HG02938 (cell line): ENCODE measurements at regions not wholly inside any gene's neighbourhood (a gene's known extent, or its start where the extent isn't known, plus 50 kb on each side); places are given as distances from the start of the nearest gene placed in this dataset.
"Not testable (repeated sequence)": the region's sequence is repeated elsewhere in the genome, so short reads cannot be mapped to it uniquely, and the experiment has no call there.

ENCODE experiments used
- ATAC-seq: cut with Tn5 transposase; IDR thresholded peaks from one replicate; pipeline ENCODE4 v1.9.1; 2021; ENCODE audit warnings: mild to moderate bottlenecking, moderate library complexity; ENCODE audit not compliant: unreplicated experiment

DNA sequence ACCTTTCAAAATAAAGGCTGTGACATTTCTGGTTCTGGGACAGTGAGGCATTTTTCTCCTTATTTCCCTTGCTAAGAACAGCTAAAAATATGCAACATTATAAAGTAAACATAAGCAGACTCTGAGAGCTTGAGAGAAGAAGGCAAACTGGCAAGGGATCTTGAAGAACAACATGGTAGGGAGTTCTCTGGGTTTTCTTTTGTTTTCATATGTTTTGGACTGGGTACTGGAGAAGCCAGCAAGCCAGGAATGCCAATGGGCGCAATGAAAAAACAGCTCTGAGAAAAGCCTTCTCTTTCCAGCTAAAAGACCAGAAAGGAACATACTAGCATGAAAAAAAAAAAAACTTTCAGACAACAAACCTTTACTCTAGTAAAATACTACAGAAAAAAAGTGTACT is 351.4 kb upstream of the HS6ST1 start:
- ATAC-seq = no peak

DNA sequence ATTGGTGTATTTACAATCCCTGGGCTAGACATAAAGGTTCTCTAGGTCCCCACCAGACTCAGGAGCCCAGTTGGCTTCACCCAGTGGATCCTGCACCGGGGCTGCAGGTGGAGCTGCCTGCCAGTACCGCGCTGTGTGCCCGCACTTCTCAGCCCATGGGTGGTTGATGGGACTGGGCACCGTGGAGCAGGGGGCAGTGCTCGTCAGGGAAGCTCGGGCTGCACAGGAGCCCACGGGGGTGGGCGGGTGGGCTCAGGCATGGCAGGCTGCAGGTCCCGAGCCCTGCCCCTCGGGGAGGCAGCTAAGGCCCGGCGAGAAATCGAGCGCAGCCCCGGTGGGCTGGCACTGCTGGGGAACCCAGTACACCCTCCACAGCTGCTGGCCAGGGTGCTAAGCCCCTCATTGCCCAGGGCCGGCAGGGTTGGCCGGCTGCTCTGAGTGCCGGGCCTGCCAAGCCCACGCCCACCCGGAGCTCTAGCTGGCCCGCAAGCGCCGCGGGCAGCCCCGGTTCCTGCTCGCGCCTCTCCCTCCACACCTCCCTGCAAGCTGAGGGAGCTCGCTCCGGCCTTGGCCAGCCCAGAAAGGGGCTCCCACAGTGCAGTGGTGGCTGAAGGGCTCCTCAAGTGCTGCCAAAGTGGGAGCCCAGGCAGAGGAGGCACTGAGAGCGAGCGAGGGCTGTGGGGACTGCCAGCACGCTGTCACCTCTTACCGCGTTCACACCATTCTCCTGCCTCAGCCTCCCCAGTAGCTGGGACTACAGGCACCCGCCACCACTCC is 353.5 kb upstream of the HS6ST1 start:
- ATAC-seq = not testable (repeated sequence)

DNA sequence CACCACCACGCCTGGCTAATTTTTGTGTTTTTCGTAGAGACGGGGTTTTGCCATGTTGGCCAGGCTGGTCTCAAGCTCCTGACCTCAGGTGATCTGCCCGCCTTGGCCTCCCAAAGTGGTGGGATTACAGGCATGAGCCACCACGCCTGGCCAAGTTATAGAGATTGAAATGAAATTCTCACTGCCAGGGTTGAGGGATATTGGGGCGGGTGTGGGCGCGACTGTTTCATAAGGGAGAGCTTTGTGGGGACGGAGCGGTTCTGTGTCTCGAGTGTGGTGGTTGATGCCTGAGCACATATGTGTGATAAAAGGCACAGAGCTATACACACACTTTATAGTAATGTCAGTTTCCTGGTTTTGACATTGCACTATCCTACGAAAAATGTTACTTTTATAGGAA is 361.0 kb upstream of the HS6ST1 start:
- not testable (repeated sequence) for ATAC-seq

DNA sequence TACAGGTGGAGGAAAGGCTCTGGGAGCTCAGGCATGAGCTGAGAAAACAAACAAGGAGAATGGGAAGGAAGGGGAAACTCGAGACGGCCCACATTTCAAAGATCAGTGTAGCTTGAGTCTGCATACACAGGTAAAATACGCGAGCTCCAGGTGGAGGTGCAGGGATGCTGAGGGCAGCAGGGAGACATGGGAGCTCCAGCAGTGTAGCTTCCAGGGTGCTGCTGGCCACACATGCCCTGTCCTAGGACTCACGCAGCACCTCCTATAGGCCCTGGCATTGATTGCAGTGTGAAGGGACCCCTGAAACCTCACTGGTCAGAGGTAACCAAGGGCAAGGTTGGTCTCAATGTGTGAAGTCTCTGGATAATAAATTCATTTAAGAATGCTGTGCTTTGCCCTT is 362.8 kb upstream of the HS6ST1 start:
- ATAC-seq = no peak

DNA sequence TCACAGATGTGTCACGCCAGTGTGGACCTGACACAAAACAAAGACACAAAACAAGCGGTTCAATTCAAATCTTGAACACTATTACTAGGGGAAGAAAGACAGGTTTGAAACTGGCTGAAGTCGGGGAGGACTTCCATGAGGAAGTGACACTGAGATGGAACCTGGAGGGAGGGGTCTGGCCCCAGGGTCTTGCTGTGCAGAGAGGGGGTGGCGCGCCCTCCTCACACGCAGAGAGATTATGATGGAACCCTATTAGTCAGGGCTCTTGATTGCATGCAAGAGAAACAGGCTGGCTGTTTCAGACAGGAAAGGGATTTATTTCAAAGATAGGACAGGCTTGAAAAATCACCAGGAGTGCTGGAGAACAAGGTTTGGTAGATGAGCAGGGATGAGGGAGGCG is 363.6 kb upstream of the HS6ST1 start:
- ATAC-seq = no peak

DNA sequence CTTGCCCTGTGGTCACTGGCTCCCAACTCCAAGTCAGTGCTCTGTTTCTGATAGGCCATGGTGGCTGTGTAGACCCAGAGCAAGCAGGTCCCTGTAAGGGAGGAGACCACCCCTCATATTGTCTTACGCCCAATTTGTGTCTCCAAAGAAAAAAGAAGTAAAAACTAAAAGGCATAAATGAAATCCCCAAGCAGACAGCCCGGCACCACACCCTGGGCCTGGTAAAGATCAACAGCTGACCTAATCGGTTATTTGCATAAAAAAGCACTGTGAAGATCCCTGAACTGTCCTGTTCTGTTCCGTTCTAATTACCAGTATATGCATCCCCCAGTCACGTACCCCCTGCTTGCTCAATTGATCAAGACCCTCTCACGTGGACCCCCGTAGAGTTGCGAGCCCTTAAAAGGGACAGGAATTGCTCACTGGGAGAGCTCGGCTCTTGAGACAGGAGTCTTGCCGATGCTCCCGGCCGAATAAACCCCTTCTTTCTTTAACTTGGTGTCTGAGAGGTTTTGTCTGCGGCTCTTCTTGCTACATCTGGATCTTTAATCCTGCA is 364.1 kb upstream of the HS6ST1 start:
- ATAC-seq = no peak

DNA sequence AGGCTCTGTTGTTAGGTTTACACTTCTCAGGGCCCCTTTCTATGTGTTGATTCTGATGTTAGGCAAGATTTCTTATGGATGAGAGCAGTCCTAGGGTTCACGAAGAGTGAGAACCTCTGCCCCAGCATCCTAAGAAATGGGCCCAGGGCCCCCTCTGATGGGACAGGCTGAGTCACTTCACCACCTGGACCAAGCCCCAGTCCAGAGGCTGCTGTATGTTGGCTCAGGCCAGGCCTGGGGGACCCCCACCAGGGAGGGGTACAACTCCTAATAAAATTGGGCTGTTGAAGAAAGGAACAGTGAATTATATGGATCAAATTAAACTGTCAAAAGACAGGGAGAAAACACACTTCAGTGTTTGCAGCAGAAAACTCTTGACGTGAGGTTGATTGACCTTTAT is 365.9 kb upstream of the HS6ST1 start:
- ATAC-seq = no peak

DNA sequence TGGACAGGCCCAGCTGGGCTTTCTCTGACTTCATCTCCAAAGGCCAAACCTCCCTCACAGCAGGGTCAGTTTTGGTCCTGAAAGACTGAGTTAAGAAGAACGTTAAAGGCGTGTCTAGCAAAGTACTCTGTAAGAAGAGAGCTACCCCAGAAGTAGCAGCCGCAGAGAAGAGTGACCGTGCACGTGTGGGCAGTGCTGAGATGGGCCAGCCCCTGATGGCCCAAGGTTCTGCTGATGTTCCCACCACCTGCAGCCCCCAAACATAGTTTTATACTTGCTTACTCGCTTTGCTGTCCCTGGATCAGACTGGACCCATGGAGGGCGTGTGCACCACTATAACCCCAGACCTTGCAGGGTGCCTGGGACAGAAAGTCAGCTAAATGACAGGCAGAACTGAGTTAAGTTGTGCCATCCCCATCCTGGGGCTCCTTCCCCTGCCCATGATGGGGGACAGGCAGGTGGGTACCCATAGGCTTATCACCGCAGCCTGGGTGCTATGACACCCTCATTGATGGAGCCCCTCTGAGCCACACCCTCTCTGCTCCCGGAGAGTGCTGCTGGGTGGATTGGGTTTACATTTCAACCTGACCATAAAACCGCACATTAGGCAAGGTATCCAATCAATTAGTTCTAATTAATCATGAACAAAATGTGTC is 367.3 kb upstream of the HS6ST1 start:
- peak; percentile 50 for ATAC-seq

DNA sequence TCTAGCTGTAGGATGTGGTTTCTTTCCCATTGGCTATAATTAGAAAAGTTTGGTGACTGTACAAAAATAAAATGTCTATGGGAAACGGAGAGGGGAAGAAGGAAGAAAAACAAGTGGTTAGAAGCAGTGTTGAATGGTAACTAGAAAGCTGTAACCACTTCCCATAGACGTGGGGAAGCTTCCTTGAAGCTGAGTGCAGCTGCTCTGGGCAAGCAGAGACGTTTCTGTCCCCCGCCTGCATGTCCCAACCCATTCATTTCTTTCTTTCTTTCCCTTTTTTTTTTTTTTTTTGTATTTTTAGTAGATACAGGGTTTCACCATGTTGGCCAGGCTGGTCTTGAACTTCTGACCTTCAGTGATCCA is 367.8 kb upstream of the HS6ST1 start:
- peak; percentile 59 for ATAC-seq

DNA sequence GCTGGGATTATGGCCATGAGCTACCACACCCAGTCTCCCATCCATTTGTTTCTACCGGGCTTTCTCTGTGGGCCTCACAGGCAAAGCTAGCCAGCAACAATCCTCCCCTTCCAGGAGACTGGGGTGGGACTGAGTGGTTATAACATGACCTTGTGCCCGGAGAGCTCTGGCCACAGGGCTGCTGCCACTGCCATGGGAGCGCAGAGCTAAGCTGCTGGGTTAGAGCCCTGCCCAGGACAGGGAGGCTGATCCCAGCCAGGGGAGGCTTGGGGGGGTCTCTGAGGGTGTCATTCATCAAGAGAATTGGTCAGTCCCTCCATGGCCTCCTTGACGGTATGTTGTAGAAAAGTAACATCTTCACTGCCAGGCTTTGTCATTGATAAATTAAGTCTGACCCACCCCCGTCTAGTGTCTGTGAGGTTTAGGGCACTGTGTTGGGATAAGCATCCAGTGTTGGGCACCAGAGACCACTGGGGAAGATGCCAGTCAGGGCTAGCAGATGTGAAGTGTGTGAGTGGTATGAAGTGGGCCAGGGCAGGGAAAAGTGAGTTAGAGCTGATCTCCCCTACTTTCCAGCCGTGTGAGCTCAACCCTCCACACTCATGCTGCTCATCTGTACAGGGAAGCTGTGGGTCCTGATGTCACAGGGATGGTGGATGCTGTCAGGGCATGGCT is 368.4 kb upstream of the HS6ST1 start:
- no peak for ATAC-seq

DNA sequence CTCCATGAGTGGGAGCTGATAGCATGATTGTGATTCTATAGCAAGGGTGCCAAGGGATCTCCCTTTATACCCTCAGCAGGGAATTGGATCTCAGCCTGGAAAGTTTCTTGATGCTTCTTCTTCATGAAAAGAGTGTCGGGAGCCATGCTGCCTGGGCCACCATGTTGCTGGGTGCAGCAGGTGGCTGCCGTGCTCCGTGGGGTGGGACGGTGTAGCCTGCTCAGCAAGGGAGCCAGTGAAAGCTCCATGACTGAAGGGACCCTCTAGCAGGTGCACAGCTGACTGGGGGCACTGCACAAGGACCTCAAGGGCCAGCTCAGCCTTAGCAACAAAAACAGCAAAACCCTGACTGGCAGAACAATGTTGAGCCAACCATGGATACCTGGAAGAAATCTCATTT is 368.9 kb upstream of the HS6ST1 start:
- ATAC-seq = no peak

DNA sequence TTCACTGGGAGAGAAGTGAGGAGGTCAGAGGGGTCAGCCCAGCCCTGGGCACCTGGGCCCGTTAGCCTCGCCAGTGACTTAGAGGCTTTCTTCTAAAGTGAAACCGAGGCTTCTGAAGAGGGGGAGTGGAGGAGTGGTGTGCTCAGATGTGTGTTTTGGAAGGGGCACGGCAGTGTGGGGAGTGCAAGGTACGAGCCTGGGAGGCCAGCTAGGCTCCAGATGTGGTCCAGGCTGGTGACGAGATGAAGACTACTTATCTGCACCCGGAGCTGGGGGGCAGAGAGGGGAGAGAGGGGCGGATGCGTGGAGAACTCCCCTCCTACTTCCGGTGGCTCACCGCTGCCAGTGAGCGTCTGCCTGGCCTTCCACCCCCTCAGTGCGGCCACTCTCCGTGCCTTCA is 371.3 kb upstream of the HS6ST1 start:
- ATAC-seq = no peak

DNA sequence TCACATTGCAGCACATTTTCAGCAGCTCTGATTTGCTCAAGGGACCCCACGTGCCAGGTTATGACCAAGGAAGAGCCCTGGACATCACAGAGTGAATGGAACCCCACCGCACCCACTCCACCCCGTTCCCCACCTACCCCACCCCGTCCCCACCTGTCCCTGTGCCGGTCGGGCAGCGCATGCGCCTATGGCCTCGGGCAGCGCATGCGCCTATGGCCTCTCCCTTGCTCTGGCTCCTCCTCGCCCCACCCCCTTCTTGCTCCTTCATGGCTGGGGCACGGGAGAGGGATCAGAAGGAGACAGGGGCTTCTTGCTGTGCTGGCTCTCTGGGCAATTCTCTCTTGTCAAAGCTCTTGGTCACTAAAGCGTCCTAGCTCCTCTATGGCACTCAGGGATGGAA is 371.8 kb upstream of the HS6ST1 start:
- ATAC-seq = no peak

DNA sequence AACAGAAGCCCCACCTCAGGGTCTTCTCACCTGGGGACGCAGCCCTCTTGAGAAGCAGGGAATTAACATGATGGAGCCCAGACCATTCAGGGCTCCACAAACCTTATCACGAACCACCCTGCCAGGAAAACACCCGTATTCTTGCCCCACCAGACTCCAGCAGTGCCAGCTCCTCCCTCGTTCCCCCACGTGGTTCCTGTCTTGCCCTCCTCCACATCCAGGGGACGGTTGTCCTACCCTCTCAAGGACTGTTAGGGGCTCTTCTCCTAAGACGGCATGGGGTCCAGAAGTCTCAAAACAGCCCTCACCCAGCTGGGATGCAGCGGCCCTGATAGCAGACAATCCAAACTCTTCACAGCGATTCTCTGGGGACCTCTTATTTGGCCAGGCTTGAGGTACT is 372.2 kb upstream of the HS6ST1 start:
- ATAC-seq = no peak

DNA sequence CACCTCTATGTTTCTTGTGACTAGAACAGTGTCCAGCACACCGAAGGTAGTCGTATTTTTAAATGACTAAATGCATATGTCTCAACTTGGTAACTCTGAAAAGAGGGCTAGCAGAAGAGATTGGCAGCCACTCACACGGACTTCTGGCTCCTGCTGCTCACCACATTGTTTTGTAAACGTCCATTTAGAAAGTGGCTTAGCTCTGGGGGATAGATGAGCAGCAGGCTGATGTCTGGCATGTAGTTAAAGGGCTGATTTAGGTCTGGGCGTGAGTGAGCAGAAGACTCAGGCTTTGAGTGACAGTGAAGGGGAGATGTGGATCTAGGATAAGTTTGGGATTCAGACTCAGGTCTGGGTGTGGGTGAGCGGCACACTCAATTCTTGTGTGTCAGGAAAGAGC is 372.9 kb upstream of the HS6ST1 start:
- ATAC-seq = no peak

DNA sequence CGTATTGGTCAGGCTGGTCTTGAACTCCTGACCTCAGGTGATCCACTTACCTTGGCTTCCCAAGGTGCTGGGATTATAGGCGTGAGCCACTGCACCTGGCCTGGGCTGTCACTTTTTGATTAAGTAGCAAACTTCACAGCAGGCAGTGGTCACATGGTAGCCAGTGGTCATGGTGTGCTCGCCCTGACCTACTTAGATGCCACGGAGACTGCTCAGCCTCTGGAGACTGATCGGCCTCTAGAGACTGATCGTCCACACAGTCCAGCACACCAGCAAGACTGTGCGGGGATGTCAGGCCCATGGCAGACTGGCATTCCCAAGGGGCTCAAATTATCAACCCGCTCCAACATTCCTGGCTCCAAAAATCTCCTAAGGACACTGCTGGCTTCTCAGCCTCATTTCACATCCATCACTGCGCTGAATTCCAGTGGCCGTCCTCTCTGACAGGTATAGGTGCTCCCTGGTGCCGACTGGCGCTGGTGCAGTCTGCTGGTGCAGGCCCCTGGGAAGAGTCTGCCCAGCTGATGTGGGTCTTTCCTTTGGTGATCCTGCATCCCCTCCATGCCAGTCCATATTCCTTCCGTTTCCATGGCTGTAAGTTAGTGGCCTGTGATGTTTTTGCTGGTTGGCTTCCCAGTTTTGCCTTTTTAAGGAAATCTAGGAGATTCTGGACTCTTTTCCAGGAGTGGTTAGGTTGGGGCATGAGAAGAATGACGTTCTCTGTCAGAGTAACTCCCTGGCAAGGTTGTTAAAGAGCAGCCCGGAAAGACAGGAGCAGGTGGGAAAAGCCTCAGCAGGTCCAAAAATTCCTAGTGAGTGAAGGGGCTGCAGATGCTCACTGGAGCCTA is 374.5 kb upstream of the HS6ST1 start:
- ATAC-seq = no peak

DNA sequence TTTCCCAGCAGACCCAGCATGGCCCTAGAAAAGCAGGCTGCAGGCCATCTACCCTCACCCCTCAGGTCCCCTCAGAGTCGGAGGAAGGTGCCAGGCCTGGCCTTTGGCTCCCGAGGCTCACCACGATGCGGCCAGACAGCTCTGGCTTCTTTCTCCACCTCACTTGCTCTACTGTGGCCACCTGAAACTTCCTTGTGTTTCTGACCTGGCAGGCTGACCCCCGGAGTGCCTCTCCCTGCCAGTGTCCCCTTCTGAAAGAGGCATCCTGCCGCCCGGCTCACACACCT is 375.0 kb upstream of the HS6ST1 start:
- ATAC-seq = no peak

DNA sequence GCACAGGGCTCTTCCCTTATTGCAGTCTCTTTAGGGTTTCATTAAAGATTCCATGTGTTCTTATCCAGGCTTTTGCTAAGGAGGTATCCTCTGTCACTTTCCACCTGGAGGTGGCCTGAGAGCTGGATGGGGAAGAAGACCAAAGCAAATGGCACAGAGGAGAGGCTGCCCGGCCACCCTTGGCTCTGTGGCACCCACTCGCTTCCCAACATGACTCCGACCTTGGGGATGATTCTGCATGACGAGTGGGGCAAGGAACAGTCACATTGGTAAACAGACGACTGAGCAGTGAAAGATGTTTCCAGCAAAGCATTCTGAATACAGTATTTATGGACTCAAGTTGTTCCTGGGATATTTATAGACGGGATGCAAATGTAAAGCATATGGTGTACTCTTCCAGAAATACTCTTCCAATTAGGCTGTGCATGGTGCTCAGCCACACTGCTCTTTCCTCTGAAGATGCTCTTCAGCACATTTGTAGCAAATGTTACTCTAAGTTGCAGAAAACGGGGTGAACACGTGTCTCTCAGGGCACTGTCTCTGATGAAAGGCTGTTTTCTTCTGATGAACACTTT is 377.1 kb upstream of the HS6ST1 start:
- no peak for ATAC-seq

DNA sequence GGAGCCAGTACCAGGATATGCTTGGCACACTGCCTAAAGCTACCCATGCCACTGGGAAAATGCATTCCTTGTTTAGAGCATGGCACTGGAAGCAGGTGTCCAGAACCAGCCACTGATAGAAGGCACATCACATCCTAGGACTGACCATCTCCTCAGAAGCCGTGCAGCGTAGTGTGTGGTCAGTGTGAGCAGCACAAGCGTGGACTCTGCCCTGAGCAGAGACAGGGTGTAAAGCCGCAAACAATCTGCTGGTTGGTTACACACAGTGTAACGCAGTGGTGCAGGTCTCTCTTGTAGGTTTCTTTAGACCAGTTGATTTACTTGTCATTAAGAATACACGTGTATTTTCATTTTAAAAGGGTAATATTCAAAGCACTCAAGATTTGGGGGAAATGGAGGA is 377.8 kb upstream of the HS6ST1 start:
- no peak for ATAC-seq

DNA sequence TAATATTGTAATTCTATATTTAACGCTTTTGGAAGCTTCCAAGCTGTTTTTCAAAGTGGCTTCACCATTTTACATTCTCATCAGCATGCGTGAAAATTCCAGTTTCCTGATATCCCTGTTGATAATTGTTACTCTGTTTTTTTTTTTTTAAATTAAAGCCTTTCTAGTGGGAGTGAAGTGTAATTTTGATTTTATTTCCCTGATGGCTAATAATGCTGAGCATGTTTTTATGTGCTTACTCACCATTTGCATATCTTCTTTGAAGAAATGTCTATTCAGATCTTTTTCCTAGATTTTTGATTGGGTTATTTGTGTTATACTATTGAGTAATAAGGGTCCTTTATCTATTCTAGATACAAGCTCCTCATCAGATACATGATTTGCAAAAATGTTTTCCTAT is 382.8 kb upstream of the HS6ST1 start:
- no peak for ATAC-seq

DNA sequence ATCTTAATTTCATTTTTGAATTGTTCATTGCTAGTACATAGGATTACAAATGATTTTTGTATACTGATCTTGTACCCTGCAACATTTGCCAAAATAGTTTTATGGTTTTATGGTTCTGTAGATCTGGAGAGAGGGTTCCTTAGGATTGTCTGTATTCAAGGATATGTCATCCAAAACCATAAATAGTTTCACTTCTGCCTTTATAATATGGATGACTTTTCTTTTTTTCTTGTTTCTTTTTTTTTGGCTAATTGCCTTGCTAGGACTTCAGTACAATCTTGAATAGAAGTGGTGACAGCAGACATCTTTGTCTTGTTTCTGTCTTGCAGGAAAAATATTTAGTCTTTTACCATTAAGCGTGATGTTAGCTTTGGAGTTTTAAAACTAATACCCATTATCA is 383.9 kb upstream of the HS6ST1 start:
- ATAC-seq = no peak
